GM12872 (cell line): ENCODE measurements at regions not wholly inside any gene's neighbourhood (a gene's known extent, or its start where the extent isn't known, plus 50 kb on each side); places are given as distances from the start of the nearest gene placed in this dataset.

Experiments used
- TF ChIP-seq, protein P1 (sequence below): IDR thresholded peaks from 3 replicates; pipeline ENCODE4 v1.5.1; 2011; ENCODE audit warnings: low read depth, mild to moderate bottlenecking, low read length, moderate library complexity; ENCODE audit not compliant: insufficient read depth

DNA sequence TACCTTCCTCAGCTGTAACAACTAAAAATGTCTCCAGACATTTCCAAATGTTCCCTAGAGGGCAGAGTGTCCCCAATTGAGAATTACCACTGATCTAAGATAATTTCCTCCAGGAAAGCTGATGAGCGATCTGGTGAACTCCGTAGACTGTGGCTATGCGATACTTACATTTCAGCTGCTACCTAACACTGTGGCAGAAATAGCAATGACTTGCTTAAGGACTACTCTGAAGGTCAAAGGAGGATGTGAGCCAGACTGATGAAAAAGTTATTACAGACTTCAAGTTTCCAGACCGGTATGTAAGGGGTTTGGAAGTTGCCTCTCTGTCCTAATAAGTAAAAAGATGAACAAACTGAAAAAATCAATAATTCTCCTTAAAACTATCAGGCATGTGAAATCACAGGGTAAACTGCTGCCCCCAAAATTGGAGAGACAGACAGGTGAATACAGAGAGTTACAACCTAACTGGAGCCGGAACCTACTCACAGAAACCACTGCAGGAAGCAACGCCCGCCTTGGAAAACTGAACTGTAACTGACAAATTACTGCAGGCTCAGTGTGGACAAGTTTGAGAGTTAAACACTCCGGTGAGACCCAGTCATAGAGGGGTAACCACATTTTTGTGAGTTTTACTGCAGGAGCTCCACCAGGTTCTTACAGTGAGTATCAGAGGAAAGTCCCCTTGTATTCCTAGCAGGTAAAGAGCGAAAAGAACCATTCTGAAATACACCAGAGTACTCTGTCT, 60.0 kb upstream of the PARP11 start:
- TF ChIP-seq, protein P1, sequence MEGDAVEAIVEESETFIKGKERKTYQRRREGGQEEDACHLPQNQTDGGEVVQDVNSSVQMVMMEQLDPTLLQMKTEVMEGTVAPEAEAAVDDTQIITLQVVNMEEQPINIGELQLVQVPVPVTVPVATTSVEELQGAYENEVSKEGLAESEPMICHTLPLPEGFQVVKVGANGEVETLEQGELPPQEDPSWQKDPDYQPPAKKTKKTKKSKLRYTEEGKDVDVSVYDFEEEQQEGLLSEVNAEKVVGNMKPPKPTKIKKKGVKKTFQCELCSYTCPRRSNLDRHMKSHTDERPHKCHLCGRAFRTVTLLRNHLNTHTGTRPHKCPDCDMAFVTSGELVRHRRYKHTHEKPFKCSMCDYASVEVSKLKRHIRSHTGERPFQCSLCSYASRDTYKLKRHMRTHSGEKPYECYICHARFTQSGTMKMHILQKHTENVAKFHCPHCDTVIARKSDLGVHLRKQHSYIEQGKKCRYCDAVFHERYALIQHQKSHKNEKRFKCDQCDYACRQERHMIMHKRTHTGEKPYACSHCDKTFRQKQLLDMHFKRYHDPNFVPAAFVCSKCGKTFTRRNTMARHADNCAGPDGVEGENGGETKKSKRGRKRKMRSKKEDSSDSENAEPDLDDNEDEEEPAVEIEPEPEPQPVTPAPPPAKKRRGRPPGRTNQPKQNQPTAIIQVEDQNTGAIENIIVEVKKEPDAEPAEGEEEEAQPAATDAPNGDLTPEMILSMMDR, result no peak

DNA sequence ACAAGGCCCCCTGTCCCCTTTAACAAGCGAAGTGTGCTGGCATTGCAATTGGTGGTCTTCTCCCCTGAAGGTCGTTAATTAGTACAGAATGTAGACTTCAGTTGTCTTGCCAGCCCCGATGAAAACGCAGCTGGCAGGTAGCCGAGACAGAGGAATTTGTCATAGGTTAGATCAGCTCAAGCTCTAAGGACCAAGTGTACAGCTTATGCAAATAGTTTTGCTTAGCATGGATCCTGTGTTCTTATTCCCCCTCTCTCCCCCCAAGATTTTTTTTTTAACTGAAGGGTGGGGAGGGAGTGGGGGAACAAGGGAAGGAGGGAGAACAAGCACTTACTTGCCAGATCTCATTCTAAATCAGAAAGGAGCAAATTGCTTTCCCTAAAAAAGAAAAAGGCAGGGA, 58.6 kb upstream of the PARP11 start:
- TF ChIP-seq, protein P1, result no peak

DNA sequence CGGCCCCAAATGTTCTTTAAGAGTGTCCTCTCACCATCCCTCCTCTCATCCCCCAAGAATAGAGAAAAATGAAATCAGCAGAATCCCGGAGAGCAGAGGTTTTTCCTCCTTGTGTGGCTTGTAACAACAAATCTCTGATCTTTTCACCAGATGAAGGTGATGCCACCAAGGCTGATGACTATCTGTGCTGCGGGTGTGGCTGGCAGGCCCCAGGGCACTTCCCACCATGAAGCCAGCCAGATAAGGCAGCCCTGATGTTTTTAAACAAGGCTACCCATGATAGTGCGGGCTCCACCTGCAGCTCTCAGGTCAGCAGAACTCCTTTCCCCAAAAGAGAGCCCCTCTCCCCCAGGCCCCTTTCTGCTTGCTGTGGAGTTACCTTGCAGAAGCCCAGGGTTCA, 58.0 kb upstream of the PARP11 start:
- TF ChIP-seq, protein P1, result no peak

DNA sequence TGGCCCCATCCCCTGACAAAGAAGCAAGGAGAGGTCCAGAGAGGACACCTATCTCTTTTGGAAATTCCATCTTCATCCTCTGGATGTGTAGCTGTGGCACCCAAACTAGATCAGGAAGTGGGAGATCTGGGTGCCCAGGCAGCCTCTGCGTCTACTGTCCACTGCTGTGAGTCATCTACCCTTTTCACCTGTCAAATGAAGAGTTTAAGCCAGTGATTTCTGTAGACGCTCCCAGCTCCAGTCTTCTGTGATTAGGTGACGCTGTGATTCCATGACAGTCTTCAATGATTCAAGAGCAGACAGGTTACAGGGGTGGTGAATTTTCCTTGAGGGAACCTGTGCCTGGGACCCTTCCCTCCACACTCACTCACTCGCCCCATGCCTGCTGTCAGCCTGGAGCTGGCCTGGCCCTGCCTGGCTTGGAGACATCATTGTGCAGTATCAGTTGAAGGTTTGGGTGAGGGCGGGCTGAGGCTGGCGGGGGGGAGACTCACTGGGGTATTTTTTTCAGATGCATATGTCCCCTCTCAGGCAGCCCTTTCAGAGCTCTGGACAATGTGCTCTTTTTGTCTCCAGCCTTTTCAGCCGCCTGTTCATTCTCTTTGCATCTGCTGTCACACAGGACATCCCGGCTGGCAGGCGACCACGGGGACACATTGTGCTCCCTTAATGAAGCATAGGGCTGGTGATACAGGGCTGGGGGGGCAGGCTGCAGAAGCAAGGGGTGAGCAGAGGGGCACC, 56.8 kb upstream of the PARP11 start:
- TF ChIP-seq, protein P1, result no peak

DNA sequence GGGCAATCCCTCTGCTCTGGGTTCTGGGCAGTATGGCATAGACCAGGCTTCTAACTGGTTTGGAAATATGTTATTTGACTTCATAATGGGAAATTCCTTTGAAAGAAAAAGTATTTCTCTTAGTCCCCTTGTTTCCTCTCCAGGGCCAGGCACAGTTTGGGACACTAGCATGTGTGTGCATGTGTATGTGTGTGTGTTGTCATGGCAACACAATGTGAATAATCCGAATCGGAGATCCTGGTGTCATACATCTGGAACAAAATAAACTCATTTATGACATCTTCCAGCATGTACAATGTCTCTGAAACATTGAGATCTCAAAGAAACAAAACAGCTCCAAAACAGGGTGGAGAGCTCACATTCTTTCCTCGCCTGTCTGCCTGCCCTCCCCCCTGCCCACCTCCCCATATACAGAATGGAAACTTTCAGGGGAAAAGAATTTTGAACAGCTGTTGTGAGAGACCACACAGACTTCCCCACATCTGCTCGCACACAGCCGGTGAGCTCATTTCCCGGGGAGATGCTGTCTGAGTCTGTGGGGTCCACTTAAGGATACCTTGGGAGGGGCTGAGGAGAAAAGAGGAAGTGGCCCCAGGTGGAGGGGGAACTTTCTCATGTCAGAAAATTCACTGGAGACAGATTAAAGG, 55.5 kb upstream of the PARP11 start:
- TF ChIP-seq, protein P1, result no peak

DNA sequence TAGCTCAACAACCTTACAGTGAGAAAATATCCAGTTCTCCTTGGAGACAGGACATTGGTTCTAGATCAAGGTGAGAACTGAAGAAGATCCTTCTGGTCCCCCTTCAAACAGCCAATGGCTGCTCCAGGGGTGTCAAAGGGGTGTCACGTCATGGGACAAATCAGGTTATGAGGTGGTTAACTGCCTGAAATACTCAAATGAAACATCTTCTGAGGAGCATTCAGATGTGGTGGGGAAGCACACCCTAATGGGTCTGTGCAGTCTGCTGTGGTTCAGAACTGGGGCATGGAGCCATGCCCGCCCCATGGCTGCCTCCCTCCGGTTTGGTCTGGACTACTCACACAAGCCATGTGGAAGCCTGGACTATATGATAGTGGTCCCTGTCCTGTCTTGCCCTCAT, 52.4 kb upstream of the PARP11 start:
- TF ChIP-seq, protein P1, result no peak

DNA sequence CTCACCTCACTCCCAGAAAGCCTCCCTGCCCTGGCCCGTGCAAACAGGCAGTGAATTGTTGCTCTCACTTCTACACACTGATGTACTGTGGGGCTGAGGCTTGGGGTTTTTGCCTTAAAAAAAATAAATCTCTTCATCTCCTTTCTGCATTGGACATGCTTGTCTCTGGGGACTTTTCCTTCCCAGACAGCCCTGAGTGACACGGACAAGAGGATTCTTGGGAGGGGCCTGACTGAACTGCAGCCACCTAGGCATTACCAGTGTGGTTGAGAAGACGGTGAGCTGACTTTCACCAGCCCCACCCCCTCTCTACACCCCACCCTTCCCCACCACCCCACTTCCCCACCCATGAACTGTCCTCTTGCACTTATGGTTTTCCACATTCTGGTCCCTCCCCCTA, 51.6 kb upstream of the PARP11 start:
- TF ChIP-seq, protein P1, result no peak
